Fibroblast of mammary gland (primary cell): ENCODE measurements at regions not wholly inside any gene's neighbourhood (a gene's known extent, or its start where the extent isn't known, plus 50 kb on each side); places are given as distances from the start of the nearest gene placed in this dataset.

Experiments used
- DNase-seq: peaks from one replicate; pipeline ENCODE4 v3.0.0-alpha.2; 2010; ENCODE audit warnings: low read depth
- H3K4me3 ChIP-seq: 2 replicates; pipeline ENCODE4 v1.5.1; 2011; ENCODE audit warnings: low read depth, mild to moderate bottlenecking, low read length, moderate library complexity; ENCODE audit not compliant: control insufficient read depth
- TF ChIP-seq, protein P1 (sequence below): conservative IDR thresholded peaks from 2 replicates; pipeline ENCODE4 v1.5.1; 2011; ENCODE audit warnings: low read depth, low read length, inconsistent platforms; ENCODE audit not compliant: control insufficient read depth, insufficient read depth

GRCh38 chr2:235330775-235331451, 162.9 kb upstream of the AGAP1 start:
- TF ChIP-seq, protein P1, sequence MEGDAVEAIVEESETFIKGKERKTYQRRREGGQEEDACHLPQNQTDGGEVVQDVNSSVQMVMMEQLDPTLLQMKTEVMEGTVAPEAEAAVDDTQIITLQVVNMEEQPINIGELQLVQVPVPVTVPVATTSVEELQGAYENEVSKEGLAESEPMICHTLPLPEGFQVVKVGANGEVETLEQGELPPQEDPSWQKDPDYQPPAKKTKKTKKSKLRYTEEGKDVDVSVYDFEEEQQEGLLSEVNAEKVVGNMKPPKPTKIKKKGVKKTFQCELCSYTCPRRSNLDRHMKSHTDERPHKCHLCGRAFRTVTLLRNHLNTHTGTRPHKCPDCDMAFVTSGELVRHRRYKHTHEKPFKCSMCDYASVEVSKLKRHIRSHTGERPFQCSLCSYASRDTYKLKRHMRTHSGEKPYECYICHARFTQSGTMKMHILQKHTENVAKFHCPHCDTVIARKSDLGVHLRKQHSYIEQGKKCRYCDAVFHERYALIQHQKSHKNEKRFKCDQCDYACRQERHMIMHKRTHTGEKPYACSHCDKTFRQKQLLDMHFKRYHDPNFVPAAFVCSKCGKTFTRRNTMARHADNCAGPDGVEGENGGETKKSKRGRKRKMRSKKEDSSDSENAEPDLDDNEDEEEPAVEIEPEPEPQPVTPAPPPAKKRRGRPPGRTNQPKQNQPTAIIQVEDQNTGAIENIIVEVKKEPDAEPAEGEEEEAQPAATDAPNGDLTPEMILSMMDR: no peak
- peak; percentile 95 for DNase-seq
- H3K4me3 ChIP-seq: no peak overlapping the region

GRCh38 chr2:235332240-235332890, 161.5 kb upstream of the AGAP1 start:
- H3K4me3 ChIP-seq: no peak overlapping the region
- TF ChIP-seq, protein P1: no peak
- DNase-seq: no peak

GRCh38 chr2:235333076-235333475, 160.8 kb upstream of the AGAP1 start:
- no peak overlapping the region for H3K4me3 ChIP-seq
- TF ChIP-seq, protein P1: no peak
- DNase-seq: peak; percentile 29

DNA sequence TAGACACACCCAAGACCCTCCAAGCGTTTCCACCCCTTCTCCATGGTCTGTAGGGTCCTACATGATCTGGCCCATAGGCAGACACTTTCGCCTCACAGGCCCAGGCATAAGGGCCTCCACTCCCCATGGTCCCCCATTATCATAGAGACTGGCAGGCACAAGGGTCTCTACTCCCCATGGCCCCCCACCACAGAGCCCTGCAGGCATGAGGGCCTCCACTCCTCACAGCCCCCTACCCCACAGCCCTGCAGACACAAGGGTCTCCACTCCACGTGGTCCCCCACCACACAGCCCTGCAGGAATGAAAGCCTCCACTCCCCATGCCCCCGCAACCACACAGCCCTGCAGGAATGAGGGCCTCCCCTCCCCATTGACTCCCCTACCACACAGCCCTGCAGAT, 159.7 kb upstream of the AGAP1 start:
- H3K4me3 ChIP-seq: no peak overlapping the region
- TF ChIP-seq, protein P1: no peak
- no peak for DNase-seq

- peak; percentile 60 for DNase-seq
- TF ChIP-seq, protein P1: no peak
Observed at GRCh38 chr2:235343156-235343774, 150.6 kb upstream of the AGAP1 start.

DNA sequence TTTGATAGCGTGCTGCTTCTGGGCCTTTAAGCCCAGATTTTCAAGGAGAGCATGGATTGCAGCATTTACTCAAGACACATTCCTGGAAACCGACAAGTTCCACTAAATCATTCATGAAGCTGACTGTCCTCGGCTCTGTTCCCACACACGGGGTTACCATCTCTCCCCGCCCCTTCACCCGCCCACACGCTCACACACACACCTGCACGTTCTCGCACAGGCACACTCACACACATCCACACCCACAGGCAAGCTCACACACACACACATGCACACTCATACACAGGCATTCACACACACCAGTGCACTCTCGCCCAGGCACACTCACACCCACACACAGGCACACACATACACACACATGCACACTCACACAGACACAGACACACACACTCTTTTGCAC, 150.0 kb upstream of the AGAP1 start:
- H3K4me3 ChIP-seq: no peak overlapping the region
- peak; percentile 86 for DNase-seq
- TF ChIP-seq, protein P1: no peak

More at GRCh38 chr2:235343156-235343774, 150.6 kb upstream of the AGAP1 start:
- no peak overlapping the region for H3K4me3 ChIP-seq
